Loucy (cell line): ENCODE measurements at regions not wholly inside any gene's neighbourhood (a gene's known extent, or its start where the extent isn't known, plus 50 kb on each side); places are given as distances from the start of the nearest gene placed in this dataset.

Experiments
- H2AFZ ChIP-seq: fragments of 200-600 bp; sonication (generic); 2 replicates; pipeline ENCODE4 v1.6.0; 2016; ENCODE audit warnings: antibody characterized with exemption, mild to moderate bottlenecking, low read length, moderate library complexity
- H3F3A ChIP-seq: fragments of 200-600 bp; 2 replicates; pipeline ENCODE4 v1.6.0; 2016; ENCODE audit warnings: antibody characterized with exemption, low read depth, mild to moderate bottlenecking
- H3K27me3 ChIP-seq: fragments of 200-600 bp; sonication (generic); 2 replicates; pipeline ENCODE4 v1.6.1; 2014; ENCODE audit warnings: low read length, mild to moderate bottlenecking; ENCODE audit not compliant: insufficient read depth, poor library complexity, severe bottlenecking
- H3K36me3 ChIP-seq: fragments of 200-600 bp; sonication (generic); 2 replicates; pipeline ENCODE4 v1.6.1; 2016; ENCODE audit warnings: low read length; ENCODE audit not compliant: insufficient read depth
- H3K4me1 ChIP-seq: fragments of 200-600 bp; sonication (generic); 2 replicates; pipeline ENCODE4 v1.5.1; 2014; ENCODE audit warnings: low read length, mild to moderate bottlenecking; ENCODE audit not compliant: insufficient read depth, poor library complexity, severe bottlenecking
- H3K4me2 ChIP-seq: fragments of 200-600 bp; sonication (generic); 2 replicates; pipeline ENCODE4 v1.6.0; 2014; ENCODE audit warnings: antibody characterized with exemption, low read length, low read depth, mild to moderate bottlenecking; ENCODE audit not compliant: poor library complexity, severe bottlenecking
- H3K4me3 ChIP-seq: fragments of 200-600 bp; sonication (generic); 2 replicates; pipeline ENCODE4 v1.5.1; 2014; ENCODE audit warnings: low read length, mild to moderate bottlenecking, mixed read lengths; ENCODE audit not compliant: poor library complexity, severe bottlenecking
- H3K79me2 ChIP-seq: fragments of 200-600 bp; sonication (generic); 2 replicates; pipeline ENCODE4 v1.6.1; 2014; ENCODE audit warnings: low read length; ENCODE audit not compliant: insufficient read depth
- H3K9ac ChIP-seq: fragments of 200-600 bp; sonication (generic); 2 replicates; pipeline ENCODE4 v1.6.0; 2014; ENCODE audit warnings: mild to moderate bottlenecking, low read depth, low read length, moderate library complexity; ENCODE audit not compliant: poor library complexity, severe bottlenecking
- H3K9me2 ChIP-seq: fragments of 200-600 bp; sonication (generic); replicated peaks from 2 replicates; pipeline ENCODE4 v1.6.1; 2016; ENCODE audit warnings: low read depth, low read length, mixed read lengths
- H3K9me3 ChIP-seq: fragments of 200-600 bp; sonication (generic); 2 replicates; pipeline ENCODE4 v1.6.1; 2014; ENCODE audit warnings: mild to moderate bottlenecking, antibody characterized with exemption, low read length, low read depth; ENCODE audit not compliant: insufficient read depth
- H4K20me1 ChIP-seq: fragments of 200-600 bp; sonication (generic); 2 replicates; pipeline ENCODE4 v1.6.0; 2014; ENCODE audit warnings: antibody characterized with exemption, low read length, mild to moderate bottlenecking; ENCODE audit not compliant: insufficient read depth, poor library complexity, severe bottlenecking
- EZH2phosphoT487 ChIP-seq: fragments of 200-600 bp; IDR thresholded peaks from 2 replicates; pipeline ENCODE4 v1.6.1; 2018; ENCODE audit warnings: antibody characterized with exemption, mild to moderate bottlenecking, moderate library complexity, borderline replicate concordance
- TF ChIP-seq, protein P1 (sequence below): fragments of 200-600 bp; sonication (generic); conservative IDR thresholded peaks from 2 replicates; pipeline ENCODE4 v1.5.1; 2014; ENCODE audit warnings: mild to moderate bottlenecking, antibody characterized with exemption, low read length

- TF ChIP-seq, protein P1, sequence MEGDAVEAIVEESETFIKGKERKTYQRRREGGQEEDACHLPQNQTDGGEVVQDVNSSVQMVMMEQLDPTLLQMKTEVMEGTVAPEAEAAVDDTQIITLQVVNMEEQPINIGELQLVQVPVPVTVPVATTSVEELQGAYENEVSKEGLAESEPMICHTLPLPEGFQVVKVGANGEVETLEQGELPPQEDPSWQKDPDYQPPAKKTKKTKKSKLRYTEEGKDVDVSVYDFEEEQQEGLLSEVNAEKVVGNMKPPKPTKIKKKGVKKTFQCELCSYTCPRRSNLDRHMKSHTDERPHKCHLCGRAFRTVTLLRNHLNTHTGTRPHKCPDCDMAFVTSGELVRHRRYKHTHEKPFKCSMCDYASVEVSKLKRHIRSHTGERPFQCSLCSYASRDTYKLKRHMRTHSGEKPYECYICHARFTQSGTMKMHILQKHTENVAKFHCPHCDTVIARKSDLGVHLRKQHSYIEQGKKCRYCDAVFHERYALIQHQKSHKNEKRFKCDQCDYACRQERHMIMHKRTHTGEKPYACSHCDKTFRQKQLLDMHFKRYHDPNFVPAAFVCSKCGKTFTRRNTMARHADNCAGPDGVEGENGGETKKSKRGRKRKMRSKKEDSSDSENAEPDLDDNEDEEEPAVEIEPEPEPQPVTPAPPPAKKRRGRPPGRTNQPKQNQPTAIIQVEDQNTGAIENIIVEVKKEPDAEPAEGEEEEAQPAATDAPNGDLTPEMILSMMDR, result no peak
- no peak for TF ChIP-seq EZH2phosphoT487
- H3K9ac ChIP-seq, result no peak overlapping the region
- H3K36me3 ChIP-seq, result no peaks in the 10 kb centered on the region
- H3K9me2 ChIP-seq, result no peaks in the 10 kb centered on the region
- no peak overlapping the region for H3K4me2 ChIP-seq
- no peak overlapping the region for H2AFZ ChIP-seq
- H3K27me3 ChIP-seq, result no peaks in the 10 kb centered on the region
- no peaks in the 10 kb centered on the region for H3K4me1 ChIP-seq
- no peaks in the 10 kb centered on the region for H3F3A ChIP-seq
- no peaks in the 10 kb centered on the region for H3K9me3 ChIP-seq
- H4K20me1 ChIP-seq, result no peaks in the 10 kb centered on the region
- H3K4me3 ChIP-seq, result no peak overlapping the region
- no peaks in the 10 kb centered on the region for H3K79me2 ChIP-seq
Observed at GRCh38 chr2:187263675-187264560, 184.1 kb downstream of the CALCRL start.

- Histone ChIP-seq H3F3A (no peaks in the 10 kb centered on the region), H3K4me1 (no peaks in the 10 kb centered on the region), H4K20me1 (no peaks in the 10 kb centered on the region), H3K9ac (no peak overlapping the region), H3K4me3 (no peak overlapping the region), H3K4me2 (no peak overlapping the region), H3K9me3 (no peaks in the 10 kb centered on the region), H3K9me2 (no peaks in the 10 kb centered on the region), H3K36me3 (no peaks in the 10 kb centered on the region), H2AFZ (no peak overlapping the region), H3K79me2 (no peaks in the 10 kb centered on the region), H3K27me3 (no peaks in the 10 kb centered on the region)
- TF ChIP-seq, protein P1, result no peak
- no peak for TF ChIP-seq EZH2phosphoT487
Observed at GRCh38 chr2:187261705-187262104, 186.3 kb downstream of the CALCRL start.

- TF ChIP-seq, protein P1, result no peak
- no peak for TF ChIP-seq EZH2phosphoT487
- Histone ChIP-seq H3K36me3 (no peaks in the 10 kb centered on the region), H2AFZ (no peak overlapping the region), H3K9me3 (no peaks in the 10 kb centered on the region), H3K4me3 (no peak overlapping the region), H3K27me3 (no peaks in the 10 kb centered on the region), H3K79me2 (no peaks in the 10 kb centered on the region), H3K4me2 (no peak overlapping the region), H4K20me1 (no peaks in the 10 kb centered on the region), H3K9ac (no peak overlapping the region), H3K4me1 (no peaks in the 10 kb centered on the region), H3K9me2 (no peaks in the 10 kb centered on the region), H3F3A (no peaks in the 10 kb centered on the region)
Observed at GRCh38 chr2:187252063-187252462, 196.0 kb downstream of the CALCRL start.
